PFSK-1 (cell line): ENCODE measurements at regions not wholly inside any gene's neighbourhood (a gene's known extent, or its start where the extent isn't known, plus 50 kb on each side); places are given as distances from the start of the nearest gene placed in this dataset.

Experiments
- FOXP2 ChIP-seq: optimal IDR thresholded peaks from 2 replicates; pipeline ENCODE3; 2011; ENCODE audit warnings: borderline replicate concordance, control low read depth, inconsistent platforms; ENCODE audit not compliant: insufficient read depth; ENCODE audit errors: extremely low read length, extremely low read depth
- POLR2AphosphoS5 ChIP-seq: IDR thresholded peaks from 2 replicates; pipeline ENCODE4 v1.6.1; 2012; ENCODE audit warnings: low read depth, mild to moderate bottlenecking, control low read depth, low read length, moderate library complexity
- SIN3A ChIP-seq: IDR thresholded peaks from 2 replicates; pipeline ENCODE4 v1.6.1; 2012; ENCODE audit warnings: mild to moderate bottlenecking, low read length, moderate library complexity, borderline replicate concordance; ENCODE audit not compliant: insufficient read depth
- TAF1 ChIP-seq: IDR thresholded peaks from 2 replicates; pipeline ENCODE4 v1.6.1; 2012; ENCODE audit warnings: low read length, control low read depth, borderline replicate concordance; ENCODE audit not compliant: insufficient read depth
- TF ChIP-seq, protein P1 (sequence below), 2 experiments: IDR thresholded peaks; 2 replicates each; pipeline versions ENCODE4 v1.6.1 to v1.8.0; 2011 to 2012; ENCODE audit warnings: low read depth in 2 of 2, low read length in 2 of 2, control low read depth in 1 of 2, inconsistent platforms in 1 of 2, mild to moderate bottlenecking in 1 of 2, moderate library complexity in 1 of 2; ENCODE audit not compliant: insufficient read depth in 1 of 2

DNA sequence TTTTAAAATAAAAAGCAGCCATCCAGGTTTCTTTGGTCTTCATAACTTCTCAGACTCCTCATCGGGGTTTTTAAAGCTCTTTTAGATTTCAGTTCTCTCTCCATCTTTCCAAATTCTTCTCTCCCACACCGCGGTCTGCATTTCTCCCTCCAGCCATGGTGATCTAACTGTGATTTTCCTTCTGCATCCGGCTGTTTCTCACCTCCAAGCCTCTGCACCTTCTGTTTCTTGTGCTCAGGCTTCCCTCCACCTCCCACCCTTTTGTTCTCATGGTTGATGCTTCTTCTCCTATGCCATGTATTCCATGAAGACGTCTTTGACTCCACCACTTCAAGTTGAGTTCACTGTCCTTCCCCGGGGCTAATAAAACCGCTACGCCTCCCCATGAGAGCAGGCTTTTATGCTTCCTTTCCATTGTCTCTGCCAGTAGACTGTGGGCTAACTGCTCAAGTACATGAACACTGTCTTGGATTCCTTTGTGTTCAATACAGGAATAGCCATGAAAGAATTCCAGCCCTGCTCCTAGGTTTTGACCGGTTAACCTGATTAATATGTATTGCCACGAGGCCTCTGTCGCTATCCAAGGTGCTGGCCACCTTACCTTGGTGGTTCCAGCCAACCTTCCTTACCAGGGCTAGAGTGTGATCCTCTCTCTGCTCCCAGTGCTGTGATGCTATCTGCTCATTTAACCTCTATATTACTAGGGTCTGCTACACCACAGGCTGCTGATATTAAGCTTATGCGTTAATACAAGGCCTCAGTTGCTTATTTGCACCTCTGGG is 625.1 kb downstream of the HS3ST4 start:
- TF ChIP-seq, protein P1, sequence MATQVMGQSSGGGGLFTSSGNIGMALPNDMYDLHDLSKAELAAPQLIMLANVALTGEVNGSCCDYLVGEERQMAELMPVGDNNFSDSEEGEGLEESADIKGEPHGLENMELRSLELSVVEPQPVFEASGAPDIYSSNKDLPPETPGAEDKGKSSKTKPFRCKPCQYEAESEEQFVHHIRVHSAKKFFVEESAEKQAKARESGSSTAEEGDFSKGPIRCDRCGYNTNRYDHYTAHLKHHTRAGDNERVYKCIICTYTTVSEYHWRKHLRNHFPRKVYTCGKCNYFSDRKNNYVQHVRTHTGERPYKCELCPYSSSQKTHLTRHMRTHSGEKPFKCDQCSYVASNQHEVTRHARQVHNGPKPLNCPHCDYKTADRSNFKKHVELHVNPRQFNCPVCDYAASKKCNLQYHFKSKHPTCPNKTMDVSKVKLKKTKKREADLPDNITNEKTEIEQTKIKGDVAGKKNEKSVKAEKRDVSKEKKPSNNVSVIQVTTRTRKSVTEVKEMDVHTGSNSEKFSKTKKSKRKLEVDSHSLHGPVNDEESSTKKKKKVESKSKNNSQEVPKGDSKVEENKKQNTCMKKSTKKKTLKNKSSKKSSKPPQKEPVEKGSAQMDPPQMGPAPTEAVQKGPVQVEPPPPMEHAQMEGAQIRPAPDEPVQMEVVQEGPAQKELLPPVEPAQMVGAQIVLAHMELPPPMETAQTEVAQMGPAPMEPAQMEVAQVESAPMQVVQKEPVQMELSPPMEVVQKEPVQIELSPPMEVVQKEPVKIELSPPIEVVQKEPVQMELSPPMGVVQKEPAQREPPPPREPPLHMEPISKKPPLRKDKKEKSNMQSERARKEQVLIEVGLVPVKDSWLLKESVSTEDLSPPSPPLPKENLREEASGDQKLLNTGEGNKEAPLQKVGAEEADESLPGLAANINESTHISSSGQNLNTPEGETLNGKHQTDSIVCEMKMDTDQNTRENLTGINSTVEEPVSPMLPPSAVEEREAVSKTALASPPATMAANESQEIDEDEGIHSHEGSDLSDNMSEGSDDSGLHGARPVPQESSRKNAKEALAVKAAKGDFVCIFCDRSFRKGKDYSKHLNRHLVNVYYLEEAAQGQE (IDR thresholded peaks at IDR 0.05; ENCODE audit: insufficient read depth in 1 of 2, low read depth in 2 of 2, low read length in 2 of 2): peak; percentile 62 to 91; a peak in 3 of 4 replicates
- TF ChIP-seq FOXP2: no peak

DNA sequence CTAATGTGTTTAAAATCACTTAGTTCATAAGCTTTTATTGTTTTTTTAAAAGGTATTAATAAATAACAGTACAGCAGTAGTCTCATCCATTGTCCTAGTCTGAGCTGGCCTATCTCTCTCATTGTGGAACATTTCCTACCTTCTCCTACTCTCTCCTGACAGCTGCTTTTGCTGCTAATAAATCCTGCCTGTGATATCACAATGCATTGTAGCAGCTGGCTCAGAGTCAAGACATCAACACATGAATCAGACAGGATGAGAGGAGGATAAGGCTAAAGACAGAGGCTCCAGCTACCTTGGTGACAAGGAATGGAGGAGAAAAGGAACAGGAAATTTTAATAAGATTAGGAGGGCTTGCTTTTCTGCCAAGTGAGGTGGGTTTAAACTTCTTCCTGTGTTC is 626.1 kb downstream of the HS3ST4 start:
- TF ChIP-seq TAF1 (no peak), SIN3A (no peak), FOXP2 (no peak), POLR2AphosphoS5 (no peak)
- TF ChIP-seq, protein P1 (IDR thresholded peaks at IDR 0.05; ENCODE audit: insufficient read depth in 1 of 2, low read depth in 2 of 2, low read length in 2 of 2): no peak

DNA sequence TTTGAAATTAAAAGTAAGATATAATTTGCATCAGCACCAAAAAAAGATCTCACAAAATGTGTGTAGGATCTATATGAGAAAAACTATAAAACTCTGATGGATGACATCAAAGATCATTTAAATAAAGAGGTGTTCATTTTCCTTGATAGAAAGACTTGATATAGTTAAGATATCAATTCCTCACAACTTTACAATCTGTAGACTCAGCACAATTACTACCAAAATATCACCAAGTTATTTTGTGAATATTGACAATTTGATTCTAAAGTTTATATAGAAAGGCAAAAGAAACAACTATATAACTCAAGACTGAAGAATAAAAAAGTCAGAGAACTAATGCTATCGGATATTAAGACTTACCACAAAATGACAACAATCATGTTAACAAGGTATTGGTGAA is 638.9 kb downstream of the HS3ST4 start:
- TF ChIP-seq FOXP2 (no peak), SIN3A (no peak), POLR2AphosphoS5 (no peak), TAF1 (no peak)
- TF ChIP-seq, protein P1 (IDR thresholded peaks at IDR 0.05; ENCODE audit: insufficient read depth in 1 of 2, low read depth in 2 of 2, low read length in 2 of 2): no peak

DNA sequence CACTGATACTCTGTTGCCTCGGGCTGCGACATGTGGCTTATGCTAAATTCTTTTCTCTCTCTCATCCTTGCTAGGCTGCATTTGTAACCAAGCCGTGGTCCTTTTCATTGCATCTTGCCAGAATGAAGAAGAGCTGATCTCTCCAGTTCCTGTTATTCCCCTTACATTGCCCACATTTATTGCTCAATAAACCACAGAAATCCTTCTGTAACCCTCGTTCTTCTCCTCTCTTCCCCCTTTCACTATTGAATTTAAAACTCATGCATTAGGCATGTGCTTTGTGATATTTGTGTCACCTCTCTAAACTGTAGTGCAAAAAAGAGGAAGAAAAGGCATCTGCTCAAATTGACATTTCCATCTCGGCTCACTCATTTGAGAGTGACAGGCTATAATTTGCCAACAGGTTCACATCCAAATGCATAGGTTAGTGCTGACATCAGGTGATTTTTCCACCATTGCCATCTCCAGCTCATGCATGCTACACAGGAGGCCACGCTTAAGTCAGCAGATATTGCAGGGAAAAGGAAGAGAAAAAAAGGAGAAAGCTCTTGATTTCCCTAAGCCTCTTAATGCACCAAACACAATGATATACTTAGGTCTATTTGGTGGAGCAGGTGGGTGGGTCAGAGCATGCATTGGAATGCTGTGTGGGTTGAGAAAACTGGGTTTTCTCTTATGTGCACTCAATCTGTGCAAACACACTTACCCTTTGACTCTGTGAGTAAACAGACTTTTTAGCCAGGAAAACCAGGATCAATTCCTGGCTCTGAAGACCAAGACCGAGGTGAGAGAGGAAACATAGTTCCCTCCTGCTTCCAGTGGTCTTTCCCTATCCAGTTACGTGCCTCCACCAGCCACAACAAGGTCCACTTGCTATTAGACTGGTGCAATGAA is 642.7 kb downstream of the HS3ST4 start:
- TF ChIP-seq TAF1: no peak
- TF ChIP-seq FOXP2: no peak
- TF ChIP-seq SIN3A: no peak
- TF ChIP-seq, protein P1 (IDR thresholded peaks at IDR 0.05; ENCODE audit: insufficient read depth in 1 of 2, low read depth in 2 of 2, low read length in 2 of 2): no peak
- TF ChIP-seq POLR2AphosphoS5: no peak
